HCT116 (cell line): ENCODE measurements at regions not wholly inside any gene's neighbourhood (a gene's known extent, or its start where the extent isn't known, plus 50 kb on each side); places are given as distances from the start of the nearest gene placed in this dataset.

ENCODE experiments used
- ATAC-seq: fragments of 200-7000 bp; cut with Tn5 transposase; 2 replicates; pipeline ENCODE4 v1.9.1; 2020; ENCODE audit warnings: mild to moderate bottlenecking, moderate library complexity
- BruUV-seq: library from RNA; stranded (reverse); fragments of 400-500 nt; replicated peaks from 2 replicates; lab custom pipeline; 2021; lab: Mats Ljungman, UMichigan
- CTCF ChIA-PET: fragments of 300-600 bp; sonication (Branson Sonifier 250); formaldehyde crosslinking; loops from one replicate; lab custom pipeline; 2021; ENCODE audit warnings: antibody characterized with exemption; lab: Charles Lee
- POLR2A ChIA-PET: fragments of 300-600, 350-600 bp; sonication (Branson Sonifier 250); formaldehyde crosslinking; loops from one replicate; lab custom pipeline; 2021; ENCODE audit warnings: antibody characterized with exemption; lab: Charles Lee
- RAD21 ChIA-PET, 2 experiments: fragments of 300-600 bp; sonication (Branson Sonifier 250); formaldehyde crosslinking; loops; one replicate each; lab custom pipeline; 2023; ENCODE audit warnings: low total read pairs in 2 of 2; ENCODE audit not compliant: uncharacterized antibody in 2 of 2, unreplicated experiment in 2 of 2, low non-redundant PET in 1 of 2; lab: Charles Lee
- DNase-seq: peaks from one replicate; pipeline ENCODE4 v3.0.0-alpha.2; 2010; ENCODE audit warnings: low read depth, low spot score
- H2AFZ ChIP-seq: fragments of 200-600 bp; shearing (Covaris generic), sonication (generic); 2 replicates; pipeline ENCODE4 v1.6.1; 2017; ENCODE audit warnings: low read depth, mixed run types, mixed read lengths, antibody characterized with exemption, low read length; ENCODE audit not compliant: poor library complexity, severe bottlenecking
- H3K27ac ChIP-seq: 2 replicates; pipeline ENCODE4 v1.5.1; 2012; ENCODE audit warnings: low read depth, low read length
- H3K27me3 ChIP-seq: fragments of 200-600 bp; sonication (generic); 2 replicates; pipeline ENCODE4 v1.6.1; 2016; ENCODE audit warnings: mixed run types, low read length, mixed read lengths; ENCODE audit not compliant: insufficient read depth
- H3K36me3 ChIP-seq, 2 experiments: fragments of 200-500 bp in 1 of 2; fragments of 200-600 bp in 1 of 2; sonication (Bioruptor generic) in 1 of 2; sonication (generic) in 1 of 2; 2 replicates each; pipeline versions ENCODE4 v1.5.1 to v1.6.1; 2014 to 2016; ENCODE audit warnings: low read length in 2 of 2, inconsistent platforms in 1 of 2, mixed read lengths in 1 of 2, mixed run types in 1 of 2; ENCODE audit not compliant: insufficient read depth in 2 of 2, control insufficient read depth in 1 of 2
- H3K4me1 ChIP-seq, 2 experiments: fragments of 200-600 bp in 1 of 2; sonication (generic) in 1 of 2; 2 replicates each; pipeline versions ENCODE4 v1.5.1 to v1.6.1; 2012 to 2017; ENCODE audit warnings: low read length in 2 of 2, inconsistent platforms in 1 of 2, mild to moderate bottlenecking in 1 of 2, mixed read lengths in 1 of 2, mixed run types in 1 of 2, moderate library complexity in 1 of 2; ENCODE audit not compliant: insufficient read depth in 2 of 2, control insufficient read depth in 1 of 2
- H3K4me2 ChIP-seq: fragments of 200-600 bp; sonication (generic); 2 replicates; pipeline ENCODE4 v1.6.1; 2017; ENCODE audit warnings: mixed run types, low read length, mixed read lengths
- H3K4me3 ChIP-seq, 2 experiments: fragments of 200-600 bp in 1 of 2; sonication (generic) in 1 of 2; replicated peaks in 1 of 2; 2 replicates each; pipeline ENCODE4 v1.5.1; 2011 to 2016; ENCODE audit warnings: low read length in 2 of 2, control low read depth in 1 of 2, low read depth in 1 of 2, mild to moderate bottlenecking in 1 of 2, mixed read lengths in 1 of 2, mixed run types in 1 of 2
- H3K79me2 ChIP-seq: fragments of 200-600 bp; sonication (generic); 2 replicates; pipeline ENCODE4 v1.6.1; 2017; ENCODE audit warnings: mild to moderate bottlenecking, mixed run types, low read length, moderate library complexity, mixed read lengths; ENCODE audit not compliant: insufficient read depth
- H3K9ac ChIP-seq: fragments of 200-600 bp; sonication (generic); 2 replicates; pipeline ENCODE4 v1.6.1; 2016; ENCODE audit warnings: low read length, mixed read lengths
- H3K9me2 ChIP-seq: fragments of 200-600 bp; sonication (generic), shearing (Covaris generic); 2 replicates; pipeline ENCODE4 v1.6.1; 2017; ENCODE audit warnings: mixed run types, mild to moderate bottlenecking, moderate library complexity; ENCODE audit not compliant: insufficient read depth
- H3K9me3 ChIP-seq, 2 experiments: fragments of 200-500 bp in 1 of 2; fragments of 200-600 bp in 1 of 2; sonication (Bioruptor generic) in 1 of 2; sonication (generic) in 1 of 2; 2 replicates each; pipeline ENCODE4 v1.6.1; 2014 to 2017; ENCODE audit warnings: low read length in 2 of 2, mixed read lengths in 2 of 2, inconsistent platforms in 1 of 2, low read depth in 1 of 2, mild to moderate bottlenecking in 1 of 2, mixed run types in 1 of 2, moderate library complexity in 1 of 2; ENCODE audit not compliant: control insufficient read depth in 1 of 2, insufficient read depth in 1 of 2
- H4K20me1 ChIP-seq: fragments of 200-600 bp; sonication (generic), shearing (Covaris generic); 2 replicates; pipeline ENCODE4 v1.6.1; 2017; ENCODE audit warnings: mixed run types, mild to moderate bottlenecking, moderate library complexity; ENCODE audit not compliant: insufficient read depth
- CEBPB ChIP-seq: IDR thresholded peaks from 2 replicates; pipeline ENCODE4 v1.6.1; 2012; ENCODE audit warnings: low read depth
- EZH2phosphoT487 ChIP-seq: fragments of 200-600 bp; IDR thresholded peaks from 2 replicates; pipeline ENCODE4 v1.6.1; 2018; ENCODE audit warnings: antibody characterized with exemption, borderline replicate concordance
- FOSL1 ChIP-seq: IDR thresholded peaks from 2 replicates; pipeline ENCODE4 v1.6.1; 2012; ENCODE audit warnings: low read depth
- JUND ChIP-seq: IDR thresholded peaks from 2 replicates; pipeline ENCODE4 v1.6.1; 2012
- MAX ChIP-seq: IDR thresholded peaks from 2 replicates; pipeline ENCODE4 v1.6.1; 2012
- POLR2A ChIP-seq: IDR thresholded peaks from 2 replicates; pipeline ENCODE4 v1.7.0; 2011; ENCODE audit warnings: borderline replicate concordance; ENCODE audit not compliant: insufficient read depth, insufficient read length; ENCODE audit errors: extremely low read depth
- RAD21 ChIP-seq: IDR thresholded peaks from 2 replicates; pipeline ENCODE4 v1.6.1; 2012; ENCODE audit warnings: low read depth, mild to moderate bottlenecking
- REST ChIP-seq: IDR thresholded peaks from 2 replicates; pipeline ENCODE4 v1.6.1; 2012; ENCODE audit warnings: low read depth
- SP1 ChIP-seq: IDR thresholded peaks from 2 replicates; pipeline ENCODE4 v1.6.1; 2012; ENCODE audit warnings: low read depth
- TCF7L2 ChIP-seq: IDR thresholded peaks from 2 replicates; pipeline ENCODE4 v1.7.0; 2011; ENCODE audit warnings: borderline replicate concordance, inconsistent platforms; ENCODE audit not compliant: insufficient read depth, insufficient read length; ENCODE audit errors: extremely low read depth
- ZBTB33 ChIP-seq: IDR thresholded peaks from 2 replicates; pipeline ENCODE4 v1.6.1; 2011; ENCODE audit warnings: mild to moderate bottlenecking, low read length, moderate library complexity; ENCODE audit not compliant: insufficient replicate concordance; ENCODE audit errors: extremely low read depth
- ZFX ChIP-seq: fragments of 450-650 bp; IDR thresholded peaks from 2 replicates; pipeline ENCODE4 v1.6.1; 2017
- intact Hi-C: fragments of 100-400 bp; cut with micrococcal nuclease; formaldehyde crosslinking; loops from 2 replicates; pipeline ENCODE4 v1.10.0; 2022

DNA sequence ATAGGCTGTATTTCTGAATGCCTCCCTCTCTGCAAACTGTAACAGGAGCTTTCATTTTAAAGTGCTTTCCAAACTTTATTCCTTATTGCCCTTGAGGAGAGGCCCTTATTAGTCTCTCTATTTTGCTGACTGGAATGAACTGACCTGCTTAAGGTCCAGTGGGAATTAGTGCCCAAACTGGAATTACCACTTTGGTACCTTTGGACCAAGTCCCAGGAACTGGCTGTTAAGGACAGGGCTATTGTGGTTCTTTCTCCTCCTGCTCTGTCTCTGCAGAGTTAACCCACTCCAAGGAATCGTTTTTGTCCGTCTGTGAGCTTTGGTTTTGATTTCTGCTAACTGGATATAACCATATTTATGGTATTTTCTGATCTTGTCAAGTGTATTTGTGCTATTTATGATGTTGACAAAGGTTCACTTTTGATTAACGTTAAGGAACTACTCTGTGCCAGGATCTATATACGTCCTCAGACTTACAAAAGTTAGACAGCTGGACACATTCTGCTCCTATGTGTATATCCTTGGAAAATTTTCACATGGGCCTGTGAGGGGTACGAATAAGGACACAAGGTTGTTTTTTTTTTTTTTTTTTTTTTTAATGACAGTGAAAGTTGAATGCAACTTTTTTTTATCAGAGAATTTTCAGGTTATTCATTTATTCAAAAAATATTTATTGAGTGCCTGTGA lies 189.1 kb upstream of the ANKRD55 start:
- Histone ChIP-seq H4K20me1 (no peaks in the 10 kb centered on the region), H3K79me2 (no peaks in the 10 kb centered on the region), H2AFZ (no peak overlapping the region), H3K4me1 (peaks cover 8% of the 10 kb centered on the region in 2 experiments; a peak in 2 of 4 replicates), H3K27me3 (no peaks in the 10 kb centered on the region), H3K4me2 (no peak overlapping the region), H3K27ac (no peak overlapping the region), H3K9me3 (peaks cover 5 to 9% of the 10 kb centered on the region in 2 experiments; a peak in 2 of 4 replicates), H3K9me2 (no peaks in the 10 kb centered on the region), H3K4me3 (no peak overlapping the region), H3K9ac (no peak overlapping the region), H3K36me3 (no peaks in the 10 kb centered on the region)
- ChIA-PET RAD21 (no interaction called here), CTCF (no interaction called here), POLR2A (no interaction called here)
- BruUV-seq: no TSS peak
- ATAC-seq (peak; percentile 60; the same call in 1 of the 2 replicates), DNase-seq (peak; percentile 6)
- intact Hi-C loops: no loop called here
- TF ChIP-seq SP1: 0 out of 2 replicates have a peak, but pooled peaks have one; percentile 27
- TF ChIP-seq POLR2A: no peak

DNA sequence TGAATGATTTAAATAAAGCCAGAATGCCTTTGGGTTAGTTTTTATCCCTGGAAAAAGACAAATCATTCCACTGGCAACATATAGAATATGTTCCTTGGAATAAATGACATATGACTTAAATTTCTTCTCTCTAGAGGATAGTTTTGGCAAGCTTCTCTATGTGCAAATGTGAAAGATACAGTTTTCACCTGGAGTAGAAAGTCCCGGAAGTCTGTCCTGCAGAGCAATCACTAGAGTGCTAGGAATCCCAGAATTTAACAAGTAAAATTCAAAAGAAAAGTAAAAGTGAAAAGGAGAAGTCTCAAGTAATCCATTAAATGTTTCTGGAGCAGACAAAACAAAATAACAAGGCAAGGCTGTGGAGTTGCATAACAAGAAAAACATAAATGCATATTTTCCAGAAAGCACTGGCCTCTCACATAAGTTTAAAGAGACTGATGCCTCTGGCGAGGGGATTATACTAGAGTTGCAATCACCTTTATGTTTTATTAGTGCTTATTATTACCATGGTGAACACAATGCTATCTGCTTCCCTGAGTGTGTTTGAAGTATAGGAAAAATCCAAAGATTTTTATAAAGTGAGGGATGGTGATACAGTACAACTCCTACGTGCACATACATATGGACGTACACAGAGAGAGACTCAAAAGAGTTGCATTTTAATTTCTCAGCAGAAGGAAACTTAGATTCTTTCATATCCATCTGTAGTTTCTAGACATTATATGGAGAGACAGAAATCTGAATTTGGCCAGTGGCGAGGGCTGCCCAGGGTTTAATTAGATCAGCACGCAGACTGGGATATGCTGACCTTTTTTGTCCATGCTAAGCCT lies 188.3 kb upstream of the ANKRD55 start:
- ChIA-PET RAD21 (no interaction called here), CTCF (no interaction called here), POLR2A (no interaction called here)
- ATAC-seq (no peak), DNase-seq (no peak)
- H3K36me3 ChIP-seq: no peaks in the 10 kb centered on the region
- no peak overlapping the region for H3K4me2 ChIP-seq
- no TSS peak for BruUV-seq
- intact Hi-C loops: no loop called here
- H3K9me2 ChIP-seq: no peaks in the 10 kb centered on the region
- no peak overlapping the region for H3K4me3 ChIP-seq
- H3K9me3 ChIP-seq: peaks cover 5 to 9% of the 10 kb centered on the region in 2 experiments; a peak in 2 of 4 replicates
- no peaks in the 10 kb centered on the region for H3K27me3 ChIP-seq
- H2AFZ ChIP-seq: no peak overlapping the region
- no peak overlapping the region for H3K9ac ChIP-seq
- no peaks in the 10 kb centered on the region for H3K79me2 ChIP-seq
- H3K4me1 ChIP-seq: peaks cover 8% of the 10 kb centered on the region in 2 experiments; a peak in 2 of 4 replicates
- no peaks in the 10 kb centered on the region for H4K20me1 ChIP-seq
- H3K27ac ChIP-seq: no peak overlapping the region
- TF ChIP-seq SP1 (no peak), JUND (no peak), RAD21 (no peak), ZFX (no peak), ZBTB33 (no peak), MAX (no peak), FOSL1 (no peak), TCF7L2 (no peak), CEBPB (no peak), REST (no peak), EZH2phosphoT487 (no peak), POLR2A (no peak)
